ENCODE measurements at regions not wholly inside any gene's neighbourhood (a gene's known extent, or its start where the extent isn't known, plus 50 kb on each side); places are given as distances from the start of the nearest gene placed in this dataset.

- FAIRE-seq (no peak), ATAC-seq (no peak), DNase-seq (ENCODE audit: low read depth, low spot score) (no peak)
- no peak overlapping the region for H2AFZ ChIP-seq (ENCODE audit: control insufficient read depth, low read depth, low read length)
- H3K9ac ChIP-seq (ENCODE audit: control insufficient read depth, insufficient read depth, low read length) = no peak overlapping the region
- CTCF ChIA-PET = no interaction called here
- no peaks in the 10 kb centered on the region for H3K36me3 ChIP-seq (ENCODE audit: control insufficient read depth in 2 of 2, insufficient read depth in 2 of 2, low read length in 1 of 2)
- no peak overlapping the region for H3K4me3 ChIP-seq
- no peak overlapping the region for H3K27ac ChIP-seq (ENCODE audit: control insufficient read depth, insufficient read depth)
- no peaks in the 10 kb centered on the region for H3K4me1 ChIP-seq (ENCODE audit: control insufficient read depth, insufficient read depth, low read length)
- SMC1A ChIA-PET (ENCODE audit: uncharacterized antibody, unreplicated experiment) = interaction anchor here (1.4 kb wide), 1 partner anchor 13 kb away, joined by 3 read pairs; no protein-coding TSS in a partner anchor
- intact Hi-C loops (cut with micrococcal nuclease; ENCODE audit: unreplicated experiment) (no loop called here), in situ Hi-C loops (cut with MboI) (no loop called here)
- POLR2A ChIA-PET = no interaction called here
- TF ChIP-seq HDAC6 (IDR thresholded peaks at IDR 0.05; ENCODE audit: unreplicated experiment) (no peak), SP1 (IDR thresholded peaks at IDR 0.05; ENCODE audit: low read depth, low read length) (no peak), CHD1 (IDR thresholded peaks at IDR 0.05; ENCODE audit: low read depth, low read length) (no peak), SKIL (IDR thresholded peaks at IDR 0.05; ENCODE audit: low read depth, poor library complexity, severe bottlenecking) (no peak), ZBTB40 (IDR thresholded peaks at IDR 0.05; ENCODE audit: borderline replicate concordance) (no peak), HCFC1 (IDR thresholded peaks at IDR 0.05; ENCODE audit: low read length) (no peak), GATAD2B (conservative IDR thresholded peaks at IDR 0.05; ENCODE audit: low read depth) (no peak), E2F8 (IDR thresholded peaks at IDR 0.05; ENCODE audit: low read depth, partially characterized antibody) (no peak), ATF3 (IDR thresholded peaks at IDR 0.05; ENCODE audit: borderline replicate concordance, extremely low read depth, low read depth, low read length) (no peak), YBX1 (IDR thresholded peaks at IDR 0.05) (no peak), IRF4 (IDR thresholded peaks at IDR 0.05; ENCODE audit: low read depth, low read length) (no peak), SIX5 (IDR thresholded peaks at IDR 0.05; ENCODE audit: low read depth, low read length, severe bottlenecking) (no peak), TCF12 (IDR thresholded peaks at IDR 0.05; ENCODE audit: low read depth, low read length) (no peak)
- no peaks in the 10 kb centered on the region; the same call in 2 of the 3 replicates for H3K9me3 ChIP-seq (replicated peaks; ENCODE audit: control insufficient read depth, insufficient read depth, low read length)
- H3K79me2 ChIP-seq (ENCODE audit: control insufficient read depth, insufficient read depth, low read length) = no peaks in the 10 kb centered on the region
- no TSS peak for BruUV-seq (replicated peaks)
- H3K27me3 ChIP-seq (replicated peaks in 1 of 2; ENCODE audit: control insufficient read depth in 2 of 2, insufficient read depth in 2 of 2, low read length in 1 of 2) = peaks cover 0 to 3% of the 10 kb centered on the region in 2 experiments; a peak in 2 of 4 replicates
- no peak overlapping the region for H3K4me2 ChIP-seq (ENCODE audit: control insufficient read depth, insufficient read depth)
- WGBS (ENCODE audit: insufficient coverage, insufficient replicate concordance, low lambda C conversion rate, missing lambda C conversion rate) = 35% methylated on average over 2 of the region's 2 CpGs
- no peaks in the 10 kb centered on the region for H4K20me1 ChIP-seq (ENCODE audit: control insufficient read depth, insufficient read depth)
- RAD21 ChIA-PET (ENCODE audit: unreplicated experiment) = no interaction called here
These were observed 449.6 kb upstream of the CCDC196 start for GRCh38 chr14:66036547-66036946.

Measured in GM12878 (cell line).